ENCODE measurements at regions not wholly inside any gene's neighbourhood (a gene's known extent, or its start where the extent isn't known, plus 50 kb on each side); places are given as distances from the start of the nearest gene placed in this dataset.

- TF ChIP-seq POLR2A (IDR thresholded peaks at IDR 0.05; ENCODE audit: low read depth) (no peak), CTCF (IDR thresholded peaks at IDR 0.05) (no peak), POLR2AphosphoS5 (IDR thresholded peaks at IDR 0.05) (no peak), EP300 (IDR thresholded peaks at IDR 0.05) (no peak)
Observed at GRCh38 chr3:81378552-81379293, 382.7 kb downstream of the GBE1 start.

Data from esophagus muscularis mucosa (tissue), 4 donors.